ENCODE measurements at regions not wholly inside any gene's neighbourhood (a gene's known extent, or its start where the extent isn't known, plus 50 kb on each side); places are given as distances from the start of the nearest gene placed in this dataset.

- Histone ChIP-seq H3K36me3 (replicated peaks in 1 of 2; ENCODE audit: control extremely low read depth in 1 of 2, control insufficient read depth in 1 of 2, extremely low read depth in 1 of 2, insufficient read depth in 2 of 2, low read length in 1 of 2) (no peaks in the 10 kb centered on the region), H3K9me3 (ENCODE audit: control extremely low read depth in 1 of 3, control insufficient read depth in 2 of 3, insufficient read depth in 1 of 3, low read length in 2 of 3) (no peaks in the 10 kb centered on the region), H3K27ac (ENCODE audit: low read length in 2 of 2) (no peak overlapping the region), H3K9ac (ENCODE audit: low read length) (no peak overlapping the region), H3K4me3 (ENCODE audit: control extremely low read depth in 1 of 5, extremely low read depth in 1 of 5, insufficient read depth in 1 of 5, low read depth in 2 of 5, low read length in 4 of 5) (no peak overlapping the region), H3K4me1 (ENCODE audit: control insufficient read depth in 2 of 2, insufficient read depth in 2 of 2, low read length in 2 of 2) (no peaks in the 10 kb centered on the region), H3K27me3 (replicated peaks in 1 of 4; ENCODE audit: control extremely low read depth in 1 of 4, control insufficient read depth in 3 of 4, insufficient read depth in 4 of 4, low read length in 3 of 4) (peaks cover 0 to 8% (median 3%) of the 10 kb centered on the region in 4 experiments), H3K4me2 (replicated peaks; ENCODE audit: low read depth, low read length, poor library complexity, severe bottlenecking) (no peak overlapping the region), H4K20me1 (ENCODE audit: control insufficient read depth, insufficient read depth, low read length, poor library complexity, severe bottlenecking) (no peaks in the 10 kb centered on the region), H3K79me2 (ENCODE audit: control insufficient read depth, insufficient read depth, low read length) (no peaks in the 10 kb centered on the region), H2AFZ (ENCODE audit: insufficient read depth, low read depth, low read length, poor library complexity, severe bottlenecking) (no peak overlapping the region)
- H3K27ac Mint-ChIP-seq = no peak overlapping the region
- no peak overlapping the region for H3K4me3 Mint-ChIP-seq
- peaks cover 26% of the 10 kb centered on the region for H3K27me3 Mint-ChIP-seq
- POLR2A ChIA-PET = no interaction called here
- DNase-seq (no peak), ATAC-seq (ENCODE audit: low read depth) (no peak)
- TF ChIP-seq EZH2 (IDR thresholded peaks at IDR 0.05; ENCODE audit: borderline replicate concordance, insufficient read depth, low read depth, low read length, poor library complexity, severe bottlenecking) = no peak
- TF ChIP-seq CTCF (IDR thresholded peaks at IDR 0.05) = no peak
- CTCF ChIA-PET = no interaction called here
- H3K9me3 Mint-ChIP-seq (ENCODE audit: insufficient read depth) = no peaks in the 10 kb centered on the region
- no peaks in the 10 kb centered on the region for H3K4me1 Mint-ChIP-seq
- WGBS (ENCODE audit: insufficient coverage) = 80% methylated on average over 10 of the region's 17 CpGs
- intact Hi-C loops (cut with micrococcal nuclease) = no loop called here
These were observed 106.0 kb upstream of the LINGO1 start for GRCh38 chr15:77738441-77739302.

- Histone ChIP-seq H2AFZ (ENCODE audit: insufficient read depth, low read depth, low read length, poor library complexity, severe bottlenecking) (no peak overlapping the region), H3K79me2 (ENCODE audit: control insufficient read depth, insufficient read depth, low read length) (no peaks in the 10 kb centered on the region), H3K9ac (ENCODE audit: low read length) (no peak overlapping the region), H3K4me1 (ENCODE audit: control insufficient read depth in 2 of 2, insufficient read depth in 2 of 2, low read length in 2 of 2) (no peaks in the 10 kb centered on the region), H3K4me3 (ENCODE audit: control extremely low read depth in 1 of 5, extremely low read depth in 1 of 5, insufficient read depth in 1 of 5, low read depth in 2 of 5, low read length in 4 of 5) (no peak overlapping the region), H3K27me3 (replicated peaks in 1 of 4; ENCODE audit: control extremely low read depth in 1 of 4, control insufficient read depth in 3 of 4, insufficient read depth in 4 of 4, low read length in 3 of 4) (peaks cover 0 to 8% (median 3%) of the 10 kb centered on the region in 4 experiments), H3K27ac (ENCODE audit: low read length in 2 of 2) (no peak overlapping the region), H3K9me3 (ENCODE audit: control extremely low read depth in 1 of 3, control insufficient read depth in 2 of 3, insufficient read depth in 1 of 3, low read length in 2 of 3) (no peaks in the 10 kb centered on the region), H4K20me1 (ENCODE audit: control insufficient read depth, insufficient read depth, low read length, poor library complexity, severe bottlenecking) (no peaks in the 10 kb centered on the region), H3K36me3 (replicated peaks in 1 of 2; ENCODE audit: control extremely low read depth in 1 of 2, control insufficient read depth in 1 of 2, extremely low read depth in 1 of 2, insufficient read depth in 2 of 2, low read length in 1 of 2) (no peaks in the 10 kb centered on the region), H3K4me2 (replicated peaks; ENCODE audit: low read depth, low read length, poor library complexity, severe bottlenecking) (no peak overlapping the region)
- intact Hi-C loops (cut with micrococcal nuclease) = no loop called here
- H3K4me1 Mint-ChIP-seq = no peaks in the 10 kb centered on the region
- no peaks in the 10 kb centered on the region for H3K9me3 Mint-ChIP-seq (ENCODE audit: insufficient read depth)
- TF ChIP-seq EZH2 (IDR thresholded peaks at IDR 0.05; ENCODE audit: borderline replicate concordance, insufficient read depth, low read depth, low read length, poor library complexity, severe bottlenecking) (no peak), CTCF (IDR thresholded peaks at IDR 0.05) (no peak)
- ChIA-PET CTCF (no interaction called here), POLR2A (no interaction called here)
- ATAC-seq (ENCODE audit: low read depth) = no peak
- no peak overlapping the region for H3K27ac Mint-ChIP-seq
- peaks cover 26% of the 10 kb centered on the region for H3K27me3 Mint-ChIP-seq
- no peak for DNase-seq
- no peak overlapping the region for H3K4me3 Mint-ChIP-seq
- 87% methylated on average over 5 of the region's 5 CpGs for WGBS (ENCODE audit: insufficient coverage)
These were observed 105.3 kb upstream of the LINGO1 start for GRCh38 chr15:77738038-77738370.

Data from B cell (primary cell).